CD4-positive, alpha-beta T cell treated with Interleukin-1 beta for 1 hour (primary cell): ENCODE measurements at regions not wholly inside any gene's neighbourhood (a gene's known extent, or its start where the extent isn't known, plus 50 kb on each side); places are given as distances from the start of the nearest gene placed in this dataset.

Experiments
- DNase-seq, 2 donors: peaks; one replicate each; pipeline ENCODE4 v3.0.0-alpha.2; 2020 to 2022

GRCh38 chrX:78456909-78457308 is 129.5 kb upstream of the CYSLTR1 start:
- no peak for DNase-seq

- no peak for DNase-seq
These were observed 128.5 kb upstream of the CYSLTR1 start for GRCh38 chrX:78455901-78456300.

GRCh38 chrX:78452356-78452755 is 124.9 kb upstream of the CYSLTR1 start:
- no peak for DNase-seq

GRCh38 chrX:78437621-78438020 is 110.2 kb upstream of the CYSLTR1 start:
- DNase-seq: no peak

GRCh38 chrX:78429172-78429571 is 101.8 kb upstream of the CYSLTR1 start:
- no peak for DNase-seq

GRCh38 chrX:78388663-78389062 is 61.3 kb upstream of the CYSLTR1 start:
- no peak for DNase-seq

GRCh38 chrX:78387364-78387763 is 60.0 kb upstream of the CYSLTR1 start:
- DNase-seq: no peak

GRCh38 chrX:78384486-78384885 is 57.1 kb upstream of the CYSLTR1 start:
- no peak for DNase-seq

- DNase-seq: no peak
These were observed 56.2 kb upstream of the CYSLTR1 start for GRCh38 chrX:78383594-78383993.

- DNase-seq: no peak
These were observed 51.2 kb upstream of the CYSLTR1 start for GRCh38 chrX:78378476-78379115.
